B cell (primary cell): ENCODE measurements at regions not wholly inside any gene's neighbourhood (a gene's known extent, or its start where the extent isn't known, plus 50 kb on each side); places are given as distances from the start of the nearest gene placed in this dataset.

Experiments used
- ATAC-seq: fragments of 200-7000 bp; cut with Tn5 transposase; one replicate; pipeline ENCODE4 v1.10.0; 2021; ENCODE audit warnings: low read depth, mild to moderate bottlenecking, moderate number of reproducible peaks, moderate library complexity
- CTCF ChIA-PET: fragments of 350-600 bp; sonication (Branson Sonifier 250); formaldehyde crosslinking; loops from one replicate; lab custom pipeline; 2021; ENCODE audit warnings: antibody characterized with exemption, inconsistent platforms; lab: Charles Lee
- POLR2A ChIA-PET: fragments of 350-600 bp; sonication (Branson Sonifier 250); formaldehyde crosslinking; loops from one replicate; lab custom pipeline; 2021; ENCODE audit warnings: antibody characterized with exemption; lab: Charles Lee
- DNase-seq: peaks from one replicate; pipeline ENCODE4 v3.0.0; 2013
- H2AFZ ChIP-seq: 2 replicates; pipeline ENCODE4 v1.6.1; 2012; ENCODE audit warnings: mild to moderate bottlenecking, low read depth, low read length; ENCODE audit not compliant: insufficient read depth, poor library complexity, severe bottlenecking
- H3K27ac ChIP-seq, 2 donors: 1 replicate in 1 of 2; 2 replicates in 1 of 2; pipeline ENCODE4 v1.5.1; 2012 to 2013; ENCODE audit warnings: low read length in 2 of 2, mild to moderate bottlenecking in 2 of 2, moderate library complexity in 1 of 2
- H3K27me3 ChIP-seq, 4 experiments: fragments of 200-600 bp in 1 of 4; sonication (generic) in 1 of 4; replicated peaks in 1 of 4; 1 replicate in 2 of 4; 2 replicates in 2 of 4; pipeline versions ENCODE4 v1.6.1 to v1.7.0; 2013 to 2016; ENCODE audit warnings: low read length in 3 of 4, mild to moderate bottlenecking in 2 of 4, mixed read lengths in 1 of 4, moderate library complexity in 1 of 4; ENCODE audit not compliant: insufficient read depth in 4 of 4, control insufficient read depth in 3 of 4; ENCODE audit errors: control extremely low read depth in 1 of 4
- H3K36me3 ChIP-seq, 2 experiments: replicated peaks in 1 of 2; 1 replicate in 1 of 2; 2 replicates in 1 of 2; pipeline versions ENCODE4 v1.6.1 to v1.7.1; 2013; ENCODE audit warnings: low read length in 1 of 2; ENCODE audit not compliant: insufficient read depth in 2 of 2, control insufficient read depth in 1 of 2; ENCODE audit errors: control extremely low read depth in 1 of 2, extremely low read depth in 1 of 2
- H3K4me1 ChIP-seq, 2 donors: fragments of 200-600 bp in 1 of 2; sonication (generic) in 1 of 2; 1 replicate in 1 of 2; 2 replicates in 1 of 2; pipeline versions ENCODE4 v1.5.1 to v1.6.1; 2013 to 2017; ENCODE audit warnings: low read length in 2 of 2; ENCODE audit not compliant: control insufficient read depth in 2 of 2, insufficient read depth in 2 of 2
- H3K4me2 ChIP-seq: replicated peaks from 2 replicates; pipeline ENCODE3; 2012; ENCODE audit warnings: mild to moderate bottlenecking, low read depth, low read length; ENCODE audit not compliant: poor library complexity, severe bottlenecking
- H3K4me3 ChIP-seq, 5 experiments: fragments of 200-600 bp in 1 of 5; sonication (generic) in 1 of 5; 1 replicate in 3 of 5; 2 replicates in 2 of 5; pipeline versions ENCODE4 v1.5.1 to v1.7.0; 2011 to 2016; ENCODE audit warnings: low read length in 4 of 5, mild to moderate bottlenecking in 4 of 5, low read depth in 2 of 5, control low read depth in 1 of 5, moderate library complexity in 1 of 5; ENCODE audit not compliant: insufficient read depth in 1 of 5; ENCODE audit errors: control extremely low read depth in 1 of 5, extremely low read depth in 1 of 5
- H3K79me2 ChIP-seq: fragments of 200-600 bp; sonication (generic); one replicate; pipeline ENCODE4 v1.6.0; 2016; ENCODE audit warnings: low read length; ENCODE audit not compliant: control insufficient read depth, insufficient read depth
- H3K9ac ChIP-seq: fragments of 200-600 bp; sonication (generic); 2 replicates; pipeline ENCODE4 v1.6.1; 2017; ENCODE audit warnings: mild to moderate bottlenecking, low read length, moderate library complexity
- H3K9me3 ChIP-seq, 3 donors: one replicate each; pipeline versions ENCODE4 v1.6.1 to v1.7.1; 2013; ENCODE audit warnings: low read length in 2 of 3; ENCODE audit not compliant: control insufficient read depth in 2 of 3, insufficient read depth in 1 of 3; ENCODE audit errors: control extremely low read depth in 1 of 3
- H4K20me1 ChIP-seq: 2 replicates; pipeline ENCODE4 v1.6.0; 2012; ENCODE audit warnings: mild to moderate bottlenecking, low read length; ENCODE audit not compliant: insufficient read depth, control insufficient read depth, poor library complexity, severe bottlenecking
- H3K27ac Mint-ChIP-seq: one replicate; pipeline ENCODE4 v1.8.0; 2021; ENCODE audit warnings: mixed read lengths
- H3K27me3 Mint-ChIP-seq: one replicate; pipeline ENCODE4 v1.8.0; 2021; ENCODE audit warnings: mixed read lengths
- H3K4me1 Mint-ChIP-seq: one replicate; pipeline ENCODE4 v1.8.0; 2021; ENCODE audit warnings: mixed read lengths
- H3K4me3 Mint-ChIP-seq: one replicate; pipeline ENCODE4 v1.8.0; 2021; ENCODE audit warnings: mixed read lengths
- H3K9me3 Mint-ChIP-seq: one replicate; pipeline ENCODE4 v1.8.0; 2022; ENCODE audit warnings: mixed read lengths; ENCODE audit not compliant: insufficient read depth
- EZH2 ChIP-seq: IDR thresholded peaks from 2 replicates; pipeline ENCODE4 v1.6.1; 2012; ENCODE audit warnings: borderline replicate concordance, low read depth, mild to moderate bottlenecking, moderate library complexity, low read length; ENCODE audit not compliant: insufficient read depth, poor library complexity, severe bottlenecking
- WGBS: methylation state at CpG from one replicate; pipeline ENCODE4 v1.1.5; 2013; ENCODE audit warnings: missing lambda C conversion rate; ENCODE audit not compliant: insufficient coverage; 5-methylcytosine and 5-hydroxymethylcytosine counted together
- intact Hi-C: fragments of 100-400 bp; cut with micrococcal nuclease; formaldehyde crosslinking; loops from one replicate; pipeline ENCODE4 v1.10.0; 2022
- TF ChIP-seq, protein P1 (sequence below): fragments of 200-600 bp; IDR thresholded peaks from one replicate; pipeline ENCODE4 v1.8.0; 2022; ENCODE audit warnings: antibody characterized with exemption, mild to moderate bottlenecking

DNA sequence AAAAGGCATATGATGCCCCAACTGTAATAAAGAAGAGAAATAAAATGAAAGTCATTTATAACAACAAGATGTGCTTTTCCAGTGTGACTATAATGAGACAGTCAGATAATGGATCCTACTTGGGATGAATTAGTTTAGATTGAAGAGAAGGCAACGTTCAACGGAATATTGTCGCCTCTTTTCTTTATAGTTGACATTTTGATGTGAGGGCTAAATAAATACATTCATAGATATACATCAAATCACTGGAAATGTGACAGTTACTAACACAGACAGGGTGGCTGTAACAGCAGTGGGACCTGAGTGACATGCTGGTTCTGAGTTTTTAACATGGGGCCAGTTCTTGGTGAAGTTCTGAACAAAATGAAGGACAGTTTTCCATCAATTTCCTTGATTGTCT is 61.1 kb upstream of the ATP2B2 start:
- H4K20me1 ChIP-seq = no peaks in the 10 kb centered on the region
- CTCF ChIA-PET = no interaction called here
- intact Hi-C loops = no loop called here
- no peak overlapping the region for H3K4me3 Mint-ChIP-seq
- H3K9ac ChIP-seq = no peak overlapping the region
- H3K79me2 ChIP-seq = no peaks in the 10 kb centered on the region
- no peak for ATAC-seq
- peaks cover 0 to 16% (median 8%) of the 10 kb centered on the region in 4 experiments for H3K27me3 ChIP-seq
- H3K4me3 ChIP-seq = no peak overlapping the region
- no CpG with 5 or more reads among the region's 3 CpGs for WGBS
- no peak overlapping the region for H3K27ac Mint-ChIP-seq
- no peak overlapping the region for H3K27ac ChIP-seq
- POLR2A ChIA-PET = no interaction called here
- no peaks in the 10 kb centered on the region for H3K4me1 ChIP-seq
- H3K9me3 Mint-ChIP-seq = no peaks in the 10 kb centered on the region
- peaks cover 44% of the 10 kb centered on the region for H3K27me3 Mint-ChIP-seq
- no peak for DNase-seq
- no peak for TF ChIP-seq EZH2
- TF ChIP-seq, protein P1, sequence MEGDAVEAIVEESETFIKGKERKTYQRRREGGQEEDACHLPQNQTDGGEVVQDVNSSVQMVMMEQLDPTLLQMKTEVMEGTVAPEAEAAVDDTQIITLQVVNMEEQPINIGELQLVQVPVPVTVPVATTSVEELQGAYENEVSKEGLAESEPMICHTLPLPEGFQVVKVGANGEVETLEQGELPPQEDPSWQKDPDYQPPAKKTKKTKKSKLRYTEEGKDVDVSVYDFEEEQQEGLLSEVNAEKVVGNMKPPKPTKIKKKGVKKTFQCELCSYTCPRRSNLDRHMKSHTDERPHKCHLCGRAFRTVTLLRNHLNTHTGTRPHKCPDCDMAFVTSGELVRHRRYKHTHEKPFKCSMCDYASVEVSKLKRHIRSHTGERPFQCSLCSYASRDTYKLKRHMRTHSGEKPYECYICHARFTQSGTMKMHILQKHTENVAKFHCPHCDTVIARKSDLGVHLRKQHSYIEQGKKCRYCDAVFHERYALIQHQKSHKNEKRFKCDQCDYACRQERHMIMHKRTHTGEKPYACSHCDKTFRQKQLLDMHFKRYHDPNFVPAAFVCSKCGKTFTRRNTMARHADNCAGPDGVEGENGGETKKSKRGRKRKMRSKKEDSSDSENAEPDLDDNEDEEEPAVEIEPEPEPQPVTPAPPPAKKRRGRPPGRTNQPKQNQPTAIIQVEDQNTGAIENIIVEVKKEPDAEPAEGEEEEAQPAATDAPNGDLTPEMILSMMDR = no peak
- H3K36me3 ChIP-seq = no peaks in the 10 kb centered on the region
- no peak overlapping the region for H2AFZ ChIP-seq
- H3K4me1 Mint-ChIP-seq = peaks cover 4% of the 10 kb centered on the region
- no peak overlapping the region for H3K4me2 ChIP-seq
- H3K9me3 ChIP-seq = peaks cover 0 to 7% (median 0%) of the 10 kb centered on the region in 3 donors

DNA sequence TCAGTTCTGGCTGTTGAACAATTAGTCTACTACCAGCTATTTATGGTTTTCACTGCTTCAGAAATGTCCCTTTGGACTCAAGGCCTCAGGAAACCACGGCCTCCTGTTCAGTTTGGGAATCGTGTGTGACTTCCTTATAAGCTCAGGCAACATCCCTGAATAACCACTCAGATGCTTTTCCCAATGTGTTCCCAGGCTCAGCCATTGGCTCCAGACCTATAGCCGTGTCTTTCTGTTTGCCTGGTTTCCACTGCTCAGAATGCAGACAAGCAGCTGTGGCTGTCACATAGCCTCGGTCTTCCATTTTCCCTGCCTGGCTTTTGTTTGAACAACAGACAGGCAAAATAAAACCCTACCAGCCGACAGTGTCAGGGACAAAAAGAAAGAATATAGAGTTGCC is 63.2 kb upstream of the ATP2B2 start:
- H3K27ac Mint-ChIP-seq = no peak overlapping the region
- peaks cover 46% of the 10 kb centered on the region for H3K27me3 Mint-ChIP-seq
- Histone ChIP-seq H3K36me3 (no peaks in the 10 kb centered on the region), H3K79me2 (no peaks in the 10 kb centered on the region), H3K9me3 (peaks cover 0 to 6% (median 0%) of the 10 kb centered on the region in 3 donors), H3K4me1 (no peaks in the 10 kb centered on the region), H3K27ac (no peak overlapping the region), H3K4me3 (no peak overlapping the region), H2AFZ (no peak overlapping the region), H3K4me2 (no peak overlapping the region), H4K20me1 (no peaks in the 10 kb centered on the region), H3K27me3 (peaks cover 0 to 16% (median 9%) of the 10 kb centered on the region in 4 experiments), H3K9ac (no peak overlapping the region)
- ChIA-PET CTCF (interaction anchor here (1.3 kb wide), 1 partner anchor 170 kb away, joined by 4 read pairs; no protein-coding TSS in a partner anchor), POLR2A (no interaction called here)
- DNase-seq (no peak), ATAC-seq (no peak)
- H3K4me1 Mint-ChIP-seq = peaks cover 2% of the 10 kb centered on the region
- no peaks in the 10 kb centered on the region for H3K9me3 Mint-ChIP-seq
- intact Hi-C loops = no loop called here
- H3K4me3 Mint-ChIP-seq = no peak overlapping the region
- TF ChIP-seq, protein P1 = no peak
- TF ChIP-seq EZH2 = no peak
- 55% methylated on average over 4 of the region's 5 CpGs for WGBS
